GM12873 (cell line): ENCODE measurements at regions not wholly inside any gene's neighbourhood (a gene's known extent, or its start where the extent isn't known, plus 50 kb on each side); places are given as distances from the start of the nearest gene placed in this dataset.

Experiments
- CTCF ChIP-seq: IDR thresholded peaks from 2 replicates; pipeline ENCODE4 v1.5.1; 2012; ENCODE audit warnings: low read depth, mild to moderate bottlenecking, moderate library complexity, low read length, control low read depth; ENCODE audit not compliant: insufficient read depth; ENCODE audit errors: missing control alignments

GRCh38 chr4:58711039-58711438, 1600.9 kb upstream of the IGFBP7 start:
- TF ChIP-seq CTCF: no peak

DNA sequence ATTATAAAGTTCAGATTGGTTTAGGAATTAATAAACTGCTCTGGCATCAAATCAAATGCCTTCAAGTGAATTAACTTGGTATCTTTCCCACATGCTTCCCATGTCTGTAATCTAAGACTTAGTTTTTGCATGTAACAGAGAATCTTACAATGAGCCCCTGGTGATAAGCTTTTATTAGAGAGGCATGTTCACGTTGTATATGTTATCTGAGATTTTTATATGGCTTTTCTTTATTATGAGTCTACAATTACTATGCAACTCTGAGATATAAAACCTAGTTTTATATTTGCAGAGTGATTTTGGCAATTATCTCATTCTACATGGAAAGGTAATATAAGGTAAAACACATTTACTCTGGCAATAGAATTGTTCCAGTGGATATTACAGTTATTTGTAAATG, 1578.4 kb upstream of the IGFBP7 start:
- no peak for TF ChIP-seq CTCF

DNA sequence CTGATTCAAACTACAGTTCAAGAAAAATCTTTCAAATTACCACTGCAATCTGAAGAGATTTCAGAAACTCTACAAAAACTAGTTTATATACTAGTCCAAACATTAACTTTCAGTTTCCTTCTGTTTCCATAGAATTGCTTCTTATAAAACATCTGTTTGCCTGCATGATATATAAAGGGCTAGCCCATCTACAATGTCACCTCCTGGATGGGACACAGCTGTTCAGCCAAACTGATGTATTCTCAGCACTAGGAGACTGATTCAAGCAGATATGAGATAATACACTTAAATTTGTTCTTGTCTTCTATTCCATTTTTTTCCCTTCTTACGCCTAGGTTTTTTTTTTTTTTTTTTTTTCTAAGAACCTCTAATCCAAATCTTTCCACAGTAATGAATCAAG, 1569.7 kb upstream of the IGFBP7 start:
- TF ChIP-seq CTCF: no peak

- no peak for TF ChIP-seq CTCF
These were observed 1568.9 kb upstream of the IGFBP7 start for GRCh38 chr4:58679051-58679450.

DNA sequence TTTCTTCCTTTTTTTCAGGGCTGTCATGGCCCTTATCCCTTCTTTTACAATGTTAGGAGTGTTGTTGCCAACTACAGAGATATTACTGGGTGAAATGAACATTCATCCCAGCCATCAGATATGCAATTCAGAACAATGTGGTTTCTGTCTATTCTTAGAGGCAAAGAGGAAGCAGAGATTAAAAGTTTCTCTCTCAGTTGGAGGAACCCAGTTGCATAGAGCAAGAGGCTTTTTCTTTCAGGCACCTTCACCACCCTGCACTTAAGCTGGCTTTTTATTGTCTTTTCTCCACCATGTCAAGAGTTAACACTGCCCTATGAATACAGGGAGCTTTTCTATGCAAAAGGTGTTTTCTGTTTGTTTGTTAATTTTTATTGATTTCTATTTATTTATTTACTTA, 1559.6 kb upstream of the IGFBP7 start:
- TF ChIP-seq CTCF: no peak

DNA sequence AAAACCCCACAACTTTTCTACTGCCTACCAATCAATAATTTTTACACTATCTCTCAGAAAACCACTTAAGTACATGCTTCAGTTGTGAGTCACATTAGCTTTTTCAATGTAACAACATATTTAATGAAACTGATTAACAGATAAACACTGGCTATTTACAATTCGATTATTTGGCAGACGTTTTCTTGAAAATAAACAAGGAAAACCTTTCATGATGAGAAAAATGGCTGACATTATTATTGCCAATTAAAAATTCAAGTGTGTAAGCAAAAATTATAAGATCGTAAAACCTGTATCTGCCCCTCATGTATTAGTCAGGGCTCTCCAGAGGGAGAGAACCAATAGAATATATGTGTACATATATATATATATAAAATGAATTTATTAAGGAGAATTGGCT, 1555.5 kb upstream of the IGFBP7 start:
- no peak for TF ChIP-seq CTCF

- no peak for TF ChIP-seq CTCF
These were observed 1548.5 kb upstream of the IGFBP7 start for GRCh38 chr4:58658701-58659100.

- TF ChIP-seq CTCF: no peak
These were observed 1543.1 kb upstream of the IGFBP7 start for GRCh38 chr4:58653251-58653650.
